Neural cell (in vitro differentiated cells): ENCODE measurements at regions not wholly inside any gene's neighbourhood (a gene's known extent, or its start where the extent isn't known, plus 50 kb on each side); places are given as distances from the start of the nearest gene placed in this dataset.

Experiments used
- EP300 ChIP-seq: fragments of 450-650 bp; conservative IDR thresholded peaks from 2 replicates; pipeline ENCODE4 v1.6.1; 2014; ENCODE audit warnings: antibody characterized with exemption, mild to moderate bottlenecking, moderate library complexity; ENCODE audit not compliant: poor library complexity, severe bottlenecking
- EZH2 ChIP-seq: fragments of 200-600, 300-800 bp; shearing (Covaris generic), sonication (generic); IDR thresholded peaks from 2 replicates; pipeline ENCODE4 v1.6.1; 2014; ENCODE audit warnings: antibody characterized with exemption, low read length, borderline replicate concordance, mild to moderate bottlenecking; ENCODE audit not compliant: insufficient read depth, poor library complexity, severe bottlenecking
- MXI1 ChIP-seq: fragments of 450-650 bp; conservative IDR thresholded peaks from 2 replicates; pipeline ENCODE4 v1.6.1; 2014; ENCODE audit warnings: antibody characterized with exemption, mild to moderate bottlenecking; ENCODE audit not compliant: poor library complexity, severe bottlenecking
- POLR2AphosphoS5 ChIP-seq: IDR thresholded peaks from 2 replicates; pipeline ENCODE4 v1.6.1; 2012
- RAD21 ChIP-seq: fragments of 450-650 bp; conservative IDR thresholded peaks from 2 replicates; pipeline ENCODE4 v1.6.1; 2014; ENCODE audit warnings: antibody characterized with exemption, mild to moderate bottlenecking, moderate library complexity
- SMC3 ChIP-seq: fragments of 450-650 bp; conservative IDR thresholded peaks from 2 replicates; pipeline ENCODE4 v1.6.1; 2014; ENCODE audit warnings: antibody characterized with exemption, mild to moderate bottlenecking, moderate library complexity; ENCODE audit not compliant: poor library complexity
- TAF1 ChIP-seq: IDR thresholded peaks from 2 replicates; pipeline ENCODE4 v1.6.1; 2012; ENCODE audit warnings: low read depth
- TF ChIP-seq, protein P1 (sequence below): fragments of 450-650 bp; IDR thresholded peaks from 2 replicates; pipeline ENCODE4 v1.5.1; 2014; ENCODE audit warnings: antibody characterized with exemption, mild to moderate bottlenecking, moderate library complexity; ENCODE audit not compliant: poor library complexity, severe bottlenecking

DNA sequence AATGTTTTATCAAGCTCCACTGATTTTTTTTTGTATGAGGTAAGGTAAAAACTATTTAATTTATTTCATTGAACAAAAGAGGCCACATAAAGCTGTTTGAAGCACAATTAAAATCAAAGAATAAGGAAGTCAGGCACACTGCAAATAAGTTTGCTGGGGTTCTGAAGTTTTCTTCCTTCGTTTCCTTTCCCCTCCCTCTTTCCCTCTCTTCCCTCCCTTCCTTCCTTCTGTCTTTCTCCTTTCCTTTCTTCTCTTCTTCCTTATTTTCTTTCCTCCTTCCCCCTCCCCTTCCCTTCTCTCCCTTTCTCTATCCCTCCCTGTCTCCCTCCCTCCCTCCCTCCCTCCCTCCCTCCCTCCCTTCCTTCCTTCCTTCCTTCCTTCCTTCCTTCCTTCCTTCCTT lies 78.7 kb downstream of the ALX1 start:
- no peak for TF ChIP-seq SMC3
- TF ChIP-seq, protein P1, sequence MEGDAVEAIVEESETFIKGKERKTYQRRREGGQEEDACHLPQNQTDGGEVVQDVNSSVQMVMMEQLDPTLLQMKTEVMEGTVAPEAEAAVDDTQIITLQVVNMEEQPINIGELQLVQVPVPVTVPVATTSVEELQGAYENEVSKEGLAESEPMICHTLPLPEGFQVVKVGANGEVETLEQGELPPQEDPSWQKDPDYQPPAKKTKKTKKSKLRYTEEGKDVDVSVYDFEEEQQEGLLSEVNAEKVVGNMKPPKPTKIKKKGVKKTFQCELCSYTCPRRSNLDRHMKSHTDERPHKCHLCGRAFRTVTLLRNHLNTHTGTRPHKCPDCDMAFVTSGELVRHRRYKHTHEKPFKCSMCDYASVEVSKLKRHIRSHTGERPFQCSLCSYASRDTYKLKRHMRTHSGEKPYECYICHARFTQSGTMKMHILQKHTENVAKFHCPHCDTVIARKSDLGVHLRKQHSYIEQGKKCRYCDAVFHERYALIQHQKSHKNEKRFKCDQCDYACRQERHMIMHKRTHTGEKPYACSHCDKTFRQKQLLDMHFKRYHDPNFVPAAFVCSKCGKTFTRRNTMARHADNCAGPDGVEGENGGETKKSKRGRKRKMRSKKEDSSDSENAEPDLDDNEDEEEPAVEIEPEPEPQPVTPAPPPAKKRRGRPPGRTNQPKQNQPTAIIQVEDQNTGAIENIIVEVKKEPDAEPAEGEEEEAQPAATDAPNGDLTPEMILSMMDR, result no peak
- no peak for TF ChIP-seq RAD21
- no peak for TF ChIP-seq EP300
- TF ChIP-seq POLR2AphosphoS5, result no peak
- no peak for TF ChIP-seq TAF1
- no peak for TF ChIP-seq EZH2
- TF ChIP-seq MXI1, result no peak
